HG02610 (cell line): ENCODE measurements at regions not wholly inside any gene's neighbourhood (a gene's known extent, or its start where the extent isn't known, plus 50 kb on each side); places are given as distances from the start of the nearest gene placed in this dataset.

Source experiments
- ATAC-seq: cut with Tn5 transposase; IDR thresholded peaks from one replicate; pipeline ENCODE4 v1.9.1; 2021; ENCODE audit warnings: mild to moderate bottlenecking, moderate library complexity; ENCODE audit not compliant: unreplicated experiment

GRCh38 chr6:145028144-145028818, 707.0 kb downstream of the EPM2A start:
- peak; percentile 72 for ATAC-seq

DNA sequence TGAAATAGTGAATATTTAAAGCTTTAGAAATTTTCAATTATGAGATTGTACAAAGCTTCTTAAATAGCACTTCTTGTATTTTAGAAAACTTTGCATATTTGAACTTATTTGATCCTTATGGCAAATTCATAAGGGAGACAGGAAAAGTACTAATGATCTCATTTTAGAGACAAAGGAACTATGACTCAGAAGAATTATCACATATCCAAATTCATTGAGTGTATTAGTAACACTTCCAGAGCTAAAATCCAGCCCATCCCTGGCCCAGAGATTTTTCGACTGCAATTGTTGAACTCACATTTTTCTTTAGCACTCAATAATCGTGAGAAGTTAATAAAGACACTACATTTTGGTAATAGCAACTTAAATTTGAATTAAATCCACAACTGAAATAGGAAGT, 704.3 kb downstream of the EPM2A start:
- ATAC-seq, result no peak

GRCh38 chr6:145031962-145032361, 703.4 kb downstream of the EPM2A start:
- ATAC-seq, result no peak

DNA sequence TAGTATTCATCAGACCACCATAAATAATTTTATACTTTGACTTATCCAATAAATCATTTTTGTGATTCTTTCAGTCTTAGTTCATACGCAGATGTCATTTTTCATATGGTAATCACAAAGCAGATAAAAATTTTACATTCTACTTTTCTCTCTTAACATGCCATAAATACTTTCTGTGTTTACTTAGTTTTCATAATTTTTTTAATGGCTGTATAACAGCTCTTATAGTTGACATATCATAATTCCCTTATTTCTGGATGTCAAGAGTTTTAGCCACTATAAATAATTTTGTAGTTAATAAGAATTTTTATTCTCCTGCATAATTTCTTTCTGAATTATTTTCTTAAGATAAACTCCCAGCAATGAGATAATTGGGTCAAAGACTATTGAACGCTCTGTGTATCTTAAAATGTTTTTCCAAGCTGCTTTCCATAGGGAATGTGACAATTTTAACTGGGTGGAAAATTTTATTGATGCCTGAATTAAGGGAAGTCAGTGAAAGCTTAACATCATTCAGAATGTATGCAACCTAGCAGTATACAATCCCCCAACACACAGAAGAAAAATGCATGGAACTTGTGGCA, 702.7 kb downstream of the EPM2A start:
- ATAC-seq, result no peak

DNA sequence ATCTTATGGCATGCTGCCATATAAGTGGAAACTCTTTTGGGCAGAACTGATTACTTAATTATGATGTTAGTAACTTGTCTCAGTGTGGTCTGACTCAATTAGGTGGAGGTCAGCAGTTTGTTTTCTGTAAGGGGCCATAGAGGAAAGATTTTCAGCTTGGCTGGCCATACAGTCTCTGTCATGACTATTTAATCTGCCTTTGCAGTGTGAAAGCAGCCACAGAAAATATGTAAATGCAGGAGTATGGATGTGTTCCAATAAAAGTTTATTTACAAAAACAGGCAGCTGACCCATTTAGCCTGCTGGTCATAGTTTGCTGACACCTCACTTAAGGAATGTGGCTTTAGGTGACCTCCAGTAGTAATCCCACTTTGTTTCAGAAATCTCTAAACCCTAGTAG, 700.7 kb downstream of the EPM2A start:
- ATAC-seq, result no peak

- no peak for ATAC-seq
These were observed 699.1 kb downstream of the EPM2A start for GRCh38 chr6:145036236-145036635.

- no peak for ATAC-seq
These were observed 698.3 kb downstream of the EPM2A start for GRCh38 chr6:145036848-145037567.

DNA sequence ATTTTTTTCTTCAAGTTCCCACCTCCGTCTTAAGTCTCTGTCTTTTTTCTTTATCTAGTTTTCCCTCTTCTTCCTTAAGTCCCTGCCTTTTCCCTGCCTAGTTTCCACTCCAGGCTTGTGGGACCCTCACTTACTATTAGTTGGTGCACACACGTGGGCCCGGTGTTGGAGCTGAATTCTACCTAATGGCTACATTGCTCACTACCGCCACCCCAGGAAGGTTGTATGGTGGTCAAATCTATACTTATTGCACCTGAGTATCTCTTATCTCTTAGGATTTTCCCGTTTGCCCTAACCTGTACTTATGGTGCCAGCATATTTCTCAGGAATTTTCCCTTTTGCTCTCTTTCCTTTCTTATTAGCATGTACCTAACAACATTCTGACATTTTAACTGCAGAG, 692.8 kb downstream of the EPM2A start:
- no peak for ATAC-seq

DNA sequence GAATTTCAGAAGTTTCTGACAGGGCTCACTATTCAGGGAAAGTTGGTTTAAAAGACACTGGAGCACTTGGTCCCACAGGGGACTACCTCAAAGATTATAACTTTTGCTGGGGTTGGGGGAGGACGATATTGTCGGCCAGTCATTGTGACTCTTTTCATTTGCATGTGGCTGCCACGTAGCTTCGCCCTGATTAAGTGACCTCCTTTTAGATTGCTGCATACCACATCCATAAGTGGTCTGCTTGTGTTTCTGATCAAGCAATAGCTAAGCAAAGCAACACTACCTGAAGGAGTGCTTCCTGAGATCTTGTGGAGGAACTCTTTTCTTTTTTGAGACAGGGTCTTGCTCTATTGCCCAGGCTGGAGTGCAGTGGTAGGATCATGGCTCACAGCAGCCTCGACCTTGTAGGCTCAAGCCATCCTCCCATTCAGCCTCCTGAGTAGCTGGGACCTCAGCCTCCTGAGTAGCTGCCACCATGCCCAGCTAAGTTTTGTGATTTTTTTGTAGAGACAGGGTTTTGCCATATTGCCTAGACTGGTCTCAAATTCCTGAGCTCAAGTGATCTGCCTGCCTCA, 691.3 kb downstream of the EPM2A start:
- ATAC-seq, result no peak

- ATAC-seq, result no peak
These were observed 690.6 kb downstream of the EPM2A start for GRCh38 chr6:145044641-145045246.

- no peak for ATAC-seq
These were observed 689.7 kb downstream of the EPM2A start for GRCh38 chr6:145045582-145045981.

DNA sequence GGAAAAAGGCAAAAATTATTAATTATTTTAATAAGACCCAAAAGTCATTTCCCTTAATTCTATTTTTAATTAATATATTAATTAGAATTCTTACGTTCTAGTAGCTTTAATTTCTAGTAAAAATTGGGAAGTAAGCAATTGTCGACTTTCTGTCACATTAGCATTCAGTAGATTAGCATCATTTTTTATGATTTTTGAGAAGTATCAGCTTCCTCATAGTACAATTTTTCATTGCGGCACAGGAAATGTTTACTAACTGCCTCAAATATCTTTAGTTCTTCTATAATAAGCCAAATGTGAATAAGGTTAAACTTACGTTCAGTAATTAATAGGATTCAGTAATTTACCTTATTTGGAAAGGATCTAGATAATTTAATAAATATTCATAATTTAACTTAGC, 687.4 kb downstream of the EPM2A start:
- ATAC-seq, result no peak

- no peak for ATAC-seq
These were observed 683.7 kb downstream of the EPM2A start for GRCh38 chr6:145051661-145052060.

GRCh38 chr6:145055567-145055966, 679.8 kb downstream of the EPM2A start:
- ATAC-seq, result no peak

- no peak for ATAC-seq
These were observed 674.6 kb downstream of the EPM2A start for GRCh38 chr6:145060714-145061113.

DNA sequence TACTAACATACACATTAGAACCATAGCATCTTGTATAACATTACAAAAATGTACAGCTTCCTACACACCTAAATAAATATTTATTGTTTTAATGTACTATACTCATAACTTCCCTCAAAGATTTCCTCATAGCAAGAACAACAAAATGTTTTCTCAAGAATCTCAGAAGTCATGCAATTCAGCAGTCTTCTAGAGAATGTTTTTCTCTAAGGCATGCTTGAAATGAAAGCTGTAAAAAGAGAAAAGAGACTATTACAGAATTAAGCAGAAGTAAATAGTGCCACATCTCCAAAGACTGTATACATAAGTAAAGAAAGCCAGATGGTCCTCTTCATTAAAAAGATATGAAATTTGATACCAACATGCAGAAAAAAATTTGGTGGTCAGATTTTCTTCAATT, 672.2 kb downstream of the EPM2A start:
- no peak for ATAC-seq

GRCh38 chr6:145067430-145067829, 667.9 kb downstream of the EPM2A start:
- ATAC-seq, result no peak

DNA sequence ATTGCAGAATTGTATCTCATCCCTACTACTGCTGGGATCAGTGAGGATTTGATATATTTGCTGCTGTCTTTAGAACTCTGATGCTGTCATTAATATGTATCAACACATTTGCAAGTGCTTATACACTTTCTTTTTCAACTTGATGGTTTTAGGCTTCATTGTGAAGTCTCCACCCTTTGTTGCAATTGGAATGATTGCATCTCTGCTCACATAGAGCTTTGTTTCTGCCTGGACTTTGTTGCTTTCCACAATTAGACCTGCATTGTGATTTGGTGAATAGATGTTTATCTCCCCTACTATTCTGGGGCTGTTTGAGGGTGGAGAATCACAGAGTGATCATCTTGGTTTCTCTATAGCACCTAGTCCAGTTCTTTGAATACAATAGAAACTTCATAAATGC, 666.7 kb downstream of the EPM2A start:
- ATAC-seq, result no peak

DNA sequence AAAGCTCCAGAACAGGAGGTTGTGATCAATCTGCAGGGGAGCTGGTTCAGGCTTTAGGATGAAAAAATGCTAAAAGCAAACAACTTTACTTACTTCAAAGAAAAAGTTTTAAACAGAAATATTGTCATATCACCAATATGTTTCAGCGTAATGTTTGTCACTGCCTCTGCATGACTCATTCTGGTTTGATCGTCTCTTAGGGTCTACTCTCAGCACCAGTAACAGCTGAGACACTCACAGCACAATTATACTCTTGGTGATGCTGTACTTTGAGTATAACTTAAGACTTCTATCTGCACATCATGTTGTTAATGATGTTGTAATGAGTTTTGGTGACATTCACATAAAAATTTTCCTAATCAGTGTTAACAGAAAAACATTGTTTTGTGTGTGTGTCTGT, 665.4 kb downstream of the EPM2A start:
- ATAC-seq, result no peak

GRCh38 chr6:145070791-145071190, 664.5 kb downstream of the EPM2A start:
- ATAC-seq, result no peak

GRCh38 chr6:145071836-145072235, 663.5 kb downstream of the EPM2A start:
- ATAC-seq, result no peak

DNA sequence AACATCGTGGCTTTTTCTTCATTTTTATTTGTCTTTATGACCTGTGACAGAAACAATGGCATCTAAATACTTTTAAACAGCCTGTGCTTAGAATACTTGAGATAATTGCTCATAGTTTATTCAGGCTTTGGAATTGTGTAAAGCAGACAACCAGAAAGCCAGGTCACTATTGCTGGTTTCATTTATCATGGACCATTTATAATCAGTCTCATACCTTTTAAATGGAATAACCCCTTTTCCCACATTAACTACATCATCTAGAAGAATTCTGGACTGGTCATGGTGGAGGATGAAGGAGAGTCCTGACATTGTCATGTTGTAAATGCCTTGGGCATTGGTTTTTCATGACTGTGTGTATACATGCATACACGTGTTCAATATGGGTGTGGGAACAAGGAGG, 661.5 kb downstream of the EPM2A start:
- ATAC-seq, result no peak
